ENCODE measurements at regions not wholly inside any gene's neighbourhood (a gene's known extent, or its start where the extent isn't known, plus 50 kb on each side); places are given as distances from the start of the nearest gene placed in this dataset.

GRCh38 chr7:425794-426188 lies 93.9 kb downstream of the PDGFA start:
- no peak overlapping the region for H2AFZ ChIP-seq (ENCODE audit: control insufficient read depth, low read length)
- DNase-seq (ENCODE audit: low read depth, low spot score) = no peak
- no peaks in the 10 kb centered on the region for H4K20me1 ChIP-seq (ENCODE audit: control insufficient read depth, extremely low read depth, insufficient read depth, low read length)
- no peak for FAIRE-seq
- no peak overlapping the region for H3K4me3 ChIP-seq (ENCODE audit: control insufficient read depth in 2 of 3, extremely low read depth in 1 of 3, insufficient read depth in 2 of 3, low read depth in 1 of 3, low read length in 3 of 3)
- no peak overlapping the region for H3K9ac ChIP-seq (ENCODE audit: control insufficient read depth, extremely low read depth, insufficient read depth, low read length)
- peaks cover 23% of the 10 kb centered on the region for H3K27me3 ChIP-seq (ENCODE audit: control insufficient read depth, extremely low read depth, insufficient read depth, low read length)
- TF ChIP-seq EZH2 (IDR thresholded peaks at IDR 0.05; ENCODE audit: low read length) = no peak
- TF ChIP-seq CTCF (optimal IDR thresholded peaks at IDR 0.05 in 1 of 3, IDR thresholded peaks at IDR 0.05 in 1 of 3, conservative IDR thresholded peaks at IDR 0.05 in 1 of 3; ENCODE audit: extremely low read depth in 1 of 3, insufficient read depth in 2 of 3, low read length in 3 of 3) = no peak
- H3K9me1 ChIP-seq (ENCODE audit: control insufficient read depth, extremely low read depth, insufficient read depth, low read length) = no peaks in the 10 kb centered on the region
- no peak overlapping the region for H3K27ac ChIP-seq (ENCODE audit: control insufficient read depth, insufficient read depth, low read length)
- no peaks in the 10 kb centered on the region for H3K36me3 ChIP-seq (ENCODE audit: control insufficient read depth in 2 of 2, extremely low read depth in 1 of 2, insufficient read depth in 2 of 2, low read length in 2 of 2)
- H3K79me2 ChIP-seq (ENCODE audit: control insufficient read depth, insufficient read depth, low read length) = no peaks in the 10 kb centered on the region
- dilution Hi-C loops (cut with MboI; ENCODE audit: extremely low pct_ligation_motif_present, low sequenced_read_pairs) = no loop called here
- H3K4me1 ChIP-seq (ENCODE audit: control insufficient read depth, extremely low read depth, insufficient read depth, low read length) = peaks cover 4% of the 10 kb centered on the region
- H3K9me3 ChIP-seq (ENCODE audit: control insufficient read depth, low read depth, low read length) = no peaks in the 10 kb centered on the region
- H3K4me2 ChIP-seq (ENCODE audit: control insufficient read depth, extremely low read depth, insufficient read depth, low read depth, low read length) = no peak overlapping the region

DNA sequence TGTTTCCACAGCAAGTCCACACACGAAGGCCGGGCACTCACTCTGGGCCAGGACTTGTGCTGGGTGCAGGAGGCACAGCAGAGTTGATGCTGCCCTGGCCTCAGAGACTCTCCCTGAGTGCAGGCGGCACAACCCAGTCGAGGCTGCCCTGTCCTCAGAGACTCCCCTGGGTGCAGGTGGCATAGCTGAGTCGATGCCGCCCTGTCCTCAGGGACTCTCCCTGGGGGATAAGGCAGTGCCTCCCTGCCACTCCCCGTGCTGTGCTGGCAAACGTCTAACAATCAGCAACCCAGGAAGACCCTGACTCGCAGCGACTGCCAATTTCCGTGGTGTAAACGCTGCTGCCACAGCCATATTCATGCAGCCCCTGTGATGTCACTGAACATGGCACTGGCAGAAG lies 93.1 kb downstream of the PDGFA start:
- no peaks in the 10 kb centered on the region for H3K36me3 ChIP-seq (ENCODE audit: control insufficient read depth in 2 of 2, extremely low read depth in 1 of 2, insufficient read depth in 2 of 2, low read length in 2 of 2)
- no peaks in the 10 kb centered on the region for H4K20me1 ChIP-seq (ENCODE audit: control insufficient read depth, extremely low read depth, insufficient read depth, low read length)
- H3K4me2 ChIP-seq (ENCODE audit: control insufficient read depth, extremely low read depth, insufficient read depth, low read depth, low read length) = no peak overlapping the region
- H3K27me3 ChIP-seq (ENCODE audit: control insufficient read depth, extremely low read depth, insufficient read depth, low read length) = peaks cover 23% of the 10 kb centered on the region
- peaks cover 2% of the 10 kb centered on the region for H3K4me1 ChIP-seq (ENCODE audit: control insufficient read depth, extremely low read depth, insufficient read depth, low read length)
- no peak overlapping the region for H3K9ac ChIP-seq (ENCODE audit: control insufficient read depth, extremely low read depth, insufficient read depth, low read length)
- dilution Hi-C loops (cut with MboI; ENCODE audit: extremely low pct_ligation_motif_present, low sequenced_read_pairs) = no loop called here
- no peaks in the 10 kb centered on the region for H3K9me3 ChIP-seq (ENCODE audit: control insufficient read depth, low read depth, low read length)
- no peaks in the 10 kb centered on the region for H3K9me1 ChIP-seq (ENCODE audit: control insufficient read depth, extremely low read depth, insufficient read depth, low read length)
- FAIRE-seq (no peak), DNase-seq (ENCODE audit: low read depth, low spot score) (no peak)
- TF ChIP-seq EZH2 (IDR thresholded peaks at IDR 0.05; ENCODE audit: low read length) (no peak), CTCF (optimal IDR thresholded peaks at IDR 0.05 in 1 of 3, IDR thresholded peaks at IDR 0.05 in 1 of 3, conservative IDR thresholded peaks at IDR 0.05 in 1 of 3; ENCODE audit: extremely low read depth in 1 of 3, insufficient read depth in 2 of 3, low read length in 3 of 3) (no peak)
- H3K4me3 ChIP-seq (ENCODE audit: control insufficient read depth in 2 of 3, extremely low read depth in 1 of 3, insufficient read depth in 2 of 3, low read depth in 1 of 3, low read length in 3 of 3) = no peak overlapping the region
- H3K79me2 ChIP-seq (ENCODE audit: control insufficient read depth, insufficient read depth, low read length) = no peaks in the 10 kb centered on the region
- no peak overlapping the region for H2AFZ ChIP-seq (ENCODE audit: control insufficient read depth, low read length)
- H3K27ac ChIP-seq (ENCODE audit: control insufficient read depth, insufficient read depth, low read length) = no peak overlapping the region

Measured in keratinocyte (primary cell).